WTC11 (cell line): ENCODE measurements at regions not wholly inside any gene's neighbourhood (a gene's known extent, or its start where the extent isn't known, plus 50 kb on each side); places are given as distances from the start of the nearest gene placed in this dataset.

Source experiments
- ATAC-seq: fragments of 200-7000 bp; cut with Tn5 transposase; 2 replicates; pipeline ENCODE4 v1.10.0; 2021; ENCODE audit warnings: mild to moderate bottlenecking, moderate library complexity
- CTCF ChIA-PET: fragments of 300-600 bp; sonication (Branson Sonifier 250); formaldehyde crosslinking; loops from one replicate; lab custom pipeline; 2021; ENCODE audit warnings: antibody characterized with exemption; lab: Charles Lee
- POLR2A ChIA-PET: fragments of 350-600 bp; sonication (Branson Sonifier 250); formaldehyde crosslinking; loops from one replicate; lab custom pipeline; 2021; ENCODE audit warnings: antibody characterized with exemption; lab: Charles Lee
- DNase-seq: peaks from one replicate; pipeline ENCODE4 v3.0.0; 2021; ENCODE audit warnings: low spot score
- H3K27ac Mint-ChIP-seq: 2 replicates; pipeline ENCODE4 v1.8.0; 2021; ENCODE audit warnings: mixed read lengths
- H3K27me3 Mint-ChIP-seq: 2 replicates; pipeline ENCODE4 v1.8.0; 2021; ENCODE audit warnings: low read depth, mild to moderate bottlenecking, moderate library complexity, mixed read lengths
- H3K36me3 Mint-ChIP-seq: 2 replicates; pipeline ENCODE4 v1.8.0; 2021; ENCODE audit warnings: mixed read lengths
- H3K4me1 Mint-ChIP-seq: 2 replicates; pipeline ENCODE4 v1.8.0; 2022; ENCODE audit warnings: mixed read lengths
- H3K4me3 Mint-ChIP-seq: 2 replicates; pipeline ENCODE4 v1.8.0; 2021; ENCODE audit warnings: mild to moderate bottlenecking, moderate library complexity, mixed read lengths
- H3K9me3 Mint-ChIP-seq: 2 replicates; pipeline ENCODE4 v1.8.0; 2021; ENCODE audit warnings: mixed read lengths
- ETV6 ChIP-seq: sonication (generic); formaldehyde crosslinking; IDR thresholded peaks from 2 replicates; pipeline ENCODE4 v1.8.1; 2022; ENCODE audit warnings: mild to moderate bottlenecking, missing genetic modification reagents
- FOXK1 ChIP-seq: sonication (generic); formaldehyde crosslinking; IDR thresholded peaks from 2 replicates; pipeline ENCODE4 v1.8.0; 2022; ENCODE audit warnings: mild to moderate bottlenecking, moderate library complexity, missing genetic modification reagents
- GRHL2 ChIP-seq: fragments of 250-450 bp; sonication (Bioruptor Pico); IDR thresholded peaks from 2 replicates; pipeline ENCODE4 v1.8.0; 2022; ENCODE audit warnings: mild to moderate bottlenecking, moderate library complexity; ENCODE audit not compliant: insufficient replicate concordance, severe bottlenecking
- GTF2I ChIP-seq: fragments of 250-450 bp; sonication (Bioruptor Pico); conservative IDR thresholded peaks from 2 replicates; pipeline ENCODE4 v1.4.0; 2021; ENCODE audit warnings: mild to moderate bottlenecking
- HMGA2 ChIP-seq: fragments of 250-450 bp; sonication (Bioruptor Pico); IDR thresholded peaks from 2 replicates; pipeline ENCODE4 v1.4.0; 2021; ENCODE audit warnings: mild to moderate bottlenecking, moderate library complexity
- JAZF1 ChIP-seq: fragments of 250-450 bp; sonication (Bioruptor Pico); IDR thresholded peaks from 2 replicates; pipeline ENCODE4 v1.9.0; 2021; ENCODE audit warnings: moderate library complexity, mild to moderate bottlenecking, inconsistent platforms
- KAT7 ChIP-seq: sonication (generic); formaldehyde crosslinking; IDR thresholded peaks from 2 replicates; pipeline ENCODE4 v1.8.1; 2023; ENCODE audit warnings: missing genetic modification reagents, mild to moderate bottlenecking, borderline replicate concordance
- MXD4 ChIP-seq: fragments of 250-450 bp; sonication (Bioruptor Pico); IDR thresholded peaks from 2 replicates; pipeline ENCODE4 v1.8.0; 2021; ENCODE audit warnings: mild to moderate bottlenecking, moderate library complexity, borderline replicate concordance
- MYBL2 ChIP-seq: sonication (generic); formaldehyde crosslinking; IDR thresholded peaks from 2 replicates; pipeline ENCODE4 v1.8.1; 2023; ENCODE audit warnings: mild to moderate bottlenecking, moderate library complexity, missing genetic modification reagents
- SMAD3 ChIP-seq: sonication (generic); formaldehyde crosslinking; IDR thresholded peaks from 2 replicates; pipeline ENCODE4 v1.8.0; 2022; ENCODE audit warnings: missing genetic modification reagents, mild to moderate bottlenecking, borderline replicate concordance
- SOX15 ChIP-seq: fragments of 250-450 bp; sonication (Bioruptor Pico); IDR thresholded peaks from 2 replicates; pipeline ENCODE4 v1.9.0; 2021; ENCODE audit warnings: mild to moderate bottlenecking
- TEAD1 ChIP-seq: sonication (generic); formaldehyde crosslinking; IDR thresholded peaks from 2 replicates; pipeline ENCODE4 v1.8.0; 2022; ENCODE audit warnings: mild to moderate bottlenecking, missing genetic modification reagents
- TEAD4 ChIP-seq: sonication (generic); formaldehyde crosslinking; IDR thresholded peaks from 2 replicates; pipeline ENCODE4 v1.8.0; 2022; ENCODE audit warnings: mild to moderate bottlenecking, missing genetic modification reagents
- ZMAT4 ChIP-seq: fragments of 250-450 bp; sonication (Bioruptor Pico); IDR thresholded peaks from 2 replicates; pipeline ENCODE4 v1.9.0; 2021; ENCODE audit warnings: mild to moderate bottlenecking
- ZNF121 ChIP-seq: sonication (generic); formaldehyde crosslinking; IDR thresholded peaks from 2 replicates; pipeline ENCODE4 v1.8.0; 2023; ENCODE audit warnings: missing genetic modification reagents
- ZNF317 ChIP-seq: sonication (generic); formaldehyde crosslinking; IDR thresholded peaks from 2 replicates; pipeline ENCODE4 v1.8.1; 2023; ENCODE audit warnings: low read depth, mild to moderate bottlenecking, moderate library complexity, missing genetic modification reagents, borderline replicate concordance
- TF ChIP-seq, protein P1 (sequence below): sonication (generic); formaldehyde crosslinking; IDR thresholded peaks from 2 replicates; pipeline ENCODE4 v1.8.1; 2022; ENCODE audit warnings: low read depth, mild to moderate bottlenecking, moderate library complexity, missing genetic modification reagents, borderline replicate concordance
- TF ChIP-seq, protein P2 (sequence below): sonication (generic); formaldehyde crosslinking; IDR thresholded peaks from 2 replicates; pipeline ENCODE4 v1.8.1; 2022; ENCODE audit warnings: low read depth, missing genetic modification reagents, borderline replicate concordance
- TF ChIP-seq, protein P3 (sequence below): fragments of 250-450 bp; sonication (Bioruptor Pico); IDR thresholded peaks from 2 replicates; pipeline ENCODE4 v1.8.0; 2021; ENCODE audit warnings: mild to moderate bottlenecking
- TF ChIP-seq, protein P4 (sequence below): sonication (generic); formaldehyde crosslinking; IDR thresholded peaks from 2 replicates; pipeline ENCODE4 v1.8.0; 2022; ENCODE audit warnings: mild to moderate bottlenecking, missing genetic modification reagents
- TF ChIP-seq, protein P5 (sequence below): fragments of 250-450 bp; sonication (Bioruptor Pico); IDR thresholded peaks from 2 replicates; pipeline ENCODE4 v2.1.2; 2022; ENCODE audit warnings: mild to moderate bottlenecking, moderate library complexity
- TF ChIP-seq, protein P6 (sequence below): sonication (generic); formaldehyde crosslinking; IDR thresholded peaks from 2 replicates; pipeline ENCODE4 v1.8.0; 2022; ENCODE audit warnings: mild to moderate bottlenecking, missing genetic modification reagents
- TF ChIP-seq, protein P7 (sequence below): fragments of 250-450 bp; sonication (Bioruptor Pico); IDR thresholded peaks from 2 replicates; pipeline ENCODE4 v1.9.0; 2021; ENCODE audit warnings: mild to moderate bottlenecking

DNA sequence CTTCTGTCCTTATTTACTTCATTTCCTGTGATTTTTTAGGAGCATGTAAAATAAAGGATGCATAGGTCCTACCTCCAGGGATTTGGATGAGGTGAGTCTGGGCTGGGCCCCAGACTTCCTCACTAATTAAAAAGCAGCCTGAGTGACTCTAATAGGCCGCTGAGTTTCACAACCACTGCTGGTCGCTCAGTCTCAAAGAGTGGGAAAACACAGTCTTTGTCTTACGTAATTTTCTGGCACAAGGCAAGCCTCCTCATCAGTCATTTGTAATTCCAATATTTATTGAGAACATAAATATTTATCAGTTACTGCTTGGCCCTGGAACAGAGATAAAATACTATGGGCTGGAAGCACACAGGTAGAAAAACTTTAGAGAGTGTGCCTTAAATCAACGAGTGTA is 195.4 kb upstream of the RUNX1 start:
- Mint-ChIP-seq H3K27me3 (no peaks in the 10 kb centered on the region), H3K4me1 (peaks cover 13% of the 10 kb centered on the region), H3K9me3 (peaks cover 6% of the 10 kb centered on the region), H3K36me3 (no peaks in the 10 kb centered on the region; the same call in 1 of the 2 replicates), H3K4me3 (no peak overlapping the region), H3K27ac (no peak overlapping the region)
- TF ChIP-seq GTF2I (CRISPR knock-in tag) (no peak), ETV6 (CRISPR knock-in tag) (no peak), MXD4 (CRISPR knock-in tag) (no peak), KAT7 (no peak), ZMAT4 (CRISPR knock-in tag) (no peak), TEAD4 (CRISPR knock-in tag) (no peak), JAZF1 (CRISPR knock-in tag) (no peak)
- TF ChIP-seq, protein P1, sequence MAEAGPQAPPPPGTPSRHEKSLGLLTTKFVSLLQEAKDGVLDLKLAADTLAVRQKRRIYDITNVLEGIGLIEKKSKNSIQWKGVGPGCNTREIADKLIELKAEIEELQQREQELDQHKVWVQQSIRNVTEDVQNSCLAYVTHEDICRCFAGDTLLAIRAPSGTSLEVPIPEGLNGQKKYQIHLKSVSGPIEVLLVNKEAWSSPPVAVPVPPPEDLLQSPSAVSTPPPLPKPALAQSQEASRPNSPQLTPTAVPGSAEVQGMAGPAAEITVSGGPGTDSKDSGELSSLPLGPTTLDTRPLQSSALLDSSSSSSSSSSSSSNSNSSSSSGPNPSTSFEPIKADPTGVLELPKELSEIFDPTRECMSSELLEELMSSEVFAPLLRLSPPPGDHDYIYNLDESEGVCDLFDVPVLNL: no peak
- TF ChIP-seq, protein P2, sequence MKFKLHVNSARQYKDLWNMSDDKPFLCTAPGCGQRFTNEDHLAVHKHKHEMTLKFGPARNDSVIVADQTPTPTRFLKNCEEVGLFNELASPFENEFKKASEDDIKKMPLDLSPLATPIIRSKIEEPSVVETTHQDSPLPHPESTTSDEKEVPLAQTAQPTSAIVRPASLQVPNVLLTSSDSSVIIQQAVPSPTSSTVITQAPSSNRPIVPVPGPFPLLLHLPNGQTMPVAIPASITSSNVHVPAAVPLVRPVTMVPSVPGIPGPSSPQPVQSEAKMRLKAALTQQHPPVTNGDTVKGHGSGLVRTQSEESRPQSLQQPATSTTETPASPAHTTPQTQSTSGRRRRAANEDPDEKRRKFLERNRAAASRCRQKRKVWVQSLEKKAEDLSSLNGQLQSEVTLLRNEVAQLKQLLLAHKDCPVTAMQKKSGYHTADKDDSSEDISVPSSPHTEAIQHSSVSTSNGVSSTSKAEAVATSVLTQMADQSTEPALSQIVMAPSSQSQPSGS (CRISPR knock-in tag): no peak
- POLR2A ChIA-PET: no interaction called here
- DNase-seq (no peak), ATAC-seq (no peak)
- CTCF ChIA-PET: no interaction called here

GRCh38 chr21:35243171-35243570 is 194.1 kb upstream of the RUNX1 start:
- H3K27ac Mint-ChIP-seq: no peak overlapping the region
- ATAC-seq: no peak
- ChIA-PET POLR2A (no interaction called here), CTCF (no interaction called here)
- peaks cover 3% of the 10 kb centered on the region; the same call in 1 of the 2 replicates for H3K9me3 Mint-ChIP-seq
- no peaks in the 10 kb centered on the region for H3K27me3 Mint-ChIP-seq
- TF ChIP-seq, protein P3, sequence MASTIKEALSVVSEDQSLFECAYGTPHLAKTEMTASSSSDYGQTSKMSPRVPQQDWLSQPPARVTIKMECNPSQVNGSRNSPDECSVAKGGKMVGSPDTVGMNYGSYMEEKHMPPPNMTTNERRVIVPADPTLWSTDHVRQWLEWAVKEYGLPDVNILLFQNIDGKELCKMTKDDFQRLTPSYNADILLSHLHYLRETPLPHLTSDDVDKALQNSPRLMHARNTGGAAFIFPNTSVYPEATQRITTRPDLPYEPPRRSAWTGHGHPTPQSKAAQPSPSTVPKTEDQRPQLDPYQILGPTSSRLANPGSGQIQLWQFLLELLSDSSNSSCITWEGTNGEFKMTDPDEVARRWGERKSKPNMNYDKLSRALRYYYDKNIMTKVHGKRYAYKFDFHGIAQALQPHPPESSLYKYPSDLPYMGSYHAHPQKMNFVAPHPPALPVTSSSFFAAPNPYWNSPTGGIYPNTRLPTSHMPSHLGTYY (CRISPR knock-in tag): no peak
- TF ChIP-seq MYBL2 (CRISPR knock-in tag): no peak
- TF ChIP-seq SOX15 (CRISPR knock-in tag): no peak
- no peak for TF ChIP-seq GRHL2 (CRISPR knock-in tag)
- TF ChIP-seq, protein P4, sequence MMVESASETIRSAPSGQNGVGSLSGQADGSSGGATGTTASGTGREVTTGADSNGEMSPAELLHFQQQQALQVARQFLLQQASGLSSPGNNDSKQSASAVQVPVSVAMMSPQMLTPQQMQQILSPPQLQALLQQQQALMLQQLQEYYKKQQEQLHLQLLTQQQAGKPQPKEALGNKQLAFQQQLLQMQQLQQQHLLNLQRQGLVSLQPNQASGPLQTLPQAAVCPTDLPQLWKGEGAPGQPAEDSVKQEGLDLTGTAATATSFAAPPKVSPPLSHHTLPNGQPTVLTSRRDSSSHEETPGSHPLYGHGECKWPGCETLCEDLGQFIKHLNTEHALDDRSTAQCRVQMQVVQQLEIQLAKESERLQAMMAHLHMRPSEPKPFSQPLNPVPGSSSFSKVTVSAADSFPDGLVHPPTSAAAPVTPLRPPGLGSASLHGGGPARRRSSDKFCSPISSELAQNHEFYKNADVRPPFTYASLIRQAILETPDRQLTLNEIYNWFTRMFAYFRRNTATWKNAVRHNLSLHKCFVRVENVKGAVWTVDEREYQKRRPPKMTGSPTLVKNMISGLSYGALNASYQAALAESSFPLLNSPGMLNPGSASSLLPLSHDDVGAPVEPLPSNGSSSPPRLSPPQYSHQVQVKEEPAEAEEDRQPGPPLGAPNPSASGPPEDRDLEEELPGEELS (CRISPR knock-in tag): no peak
- H3K4me1 Mint-ChIP-seq: peaks cover 14% of the 10 kb centered on the region
- no peak overlapping the region for H3K4me3 Mint-ChIP-seq
- no peaks in the 10 kb centered on the region for H3K36me3 Mint-ChIP-seq
- DNase-seq: no peak

GRCh38 chr21:35239811-35240219 is 190.7 kb upstream of the RUNX1 start:
- no peak for DNase-seq
- Mint-ChIP-seq H3K9me3 (peaks cover 26% of the 10 kb centered on the region), H3K27ac (0 out of 2 replicates have a peak overlapping the region, but pooled peaks have one; percentile 22), H3K4me1 (peaks cover 7% of the 10 kb centered on the region), H3K36me3 (0 out of 2 replicates have a peak, but pooled peaks cover 3% of the 10 kb centered on the region), H3K4me3 (no peak overlapping the region), H3K27me3 (no peaks in the 10 kb centered on the region)
- ATAC-seq: no peak
- POLR2A ChIA-PET: no interaction called here
- CTCF ChIA-PET: no interaction called here
- TF ChIP-seq, protein P5, sequence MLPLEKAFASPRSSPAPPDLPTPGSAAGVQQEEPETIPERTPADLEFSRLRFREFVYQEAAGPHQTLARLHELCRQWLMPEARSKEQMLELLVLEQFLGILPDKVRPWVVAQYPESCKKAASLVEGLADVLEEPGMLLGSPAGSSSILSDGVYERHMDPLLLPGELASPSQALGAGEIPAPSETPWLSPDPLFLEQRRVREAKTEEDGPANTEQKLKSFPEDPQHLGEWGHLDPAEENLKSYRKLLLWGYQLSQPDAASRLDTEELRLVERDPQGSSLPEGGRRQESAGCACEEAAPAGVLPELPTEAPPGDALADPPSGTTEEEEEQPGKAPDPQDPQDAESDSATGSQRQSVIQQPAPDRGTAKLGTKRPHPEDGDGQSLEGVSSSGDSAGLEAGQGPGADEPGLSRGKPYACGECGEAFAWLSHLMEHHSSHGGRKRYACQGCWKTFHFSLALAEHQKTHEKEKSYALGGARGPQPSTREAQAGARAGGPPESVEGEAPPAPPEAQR (CRISPR knock-in tag): no peak
- TF ChIP-seq FOXK1 (no peak), TEAD1 (CRISPR knock-in tag) (no peak), ZNF121 (CRISPR knock-in tag) (no peak), HMGA2 (CRISPR knock-in tag) (no peak), ZNF317 (no peak), SMAD3 (CRISPR knock-in tag) (no peak)
- TF ChIP-seq, protein P6, sequence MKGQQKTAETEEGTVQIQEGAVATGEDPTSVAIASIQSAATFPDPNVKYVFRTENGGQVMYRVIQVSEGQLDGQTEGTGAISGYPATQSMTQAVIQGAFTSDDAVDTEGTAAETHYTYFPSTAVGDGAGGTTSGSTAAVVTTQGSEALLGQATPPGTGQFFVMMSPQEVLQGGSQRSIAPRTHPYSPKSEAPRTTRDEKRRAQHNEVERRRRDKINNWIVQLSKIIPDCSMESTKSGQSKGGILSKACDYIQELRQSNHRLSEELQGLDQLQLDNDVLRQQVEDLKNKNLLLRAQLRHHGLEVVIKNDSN: no peak
- TF ChIP-seq, protein P7, sequence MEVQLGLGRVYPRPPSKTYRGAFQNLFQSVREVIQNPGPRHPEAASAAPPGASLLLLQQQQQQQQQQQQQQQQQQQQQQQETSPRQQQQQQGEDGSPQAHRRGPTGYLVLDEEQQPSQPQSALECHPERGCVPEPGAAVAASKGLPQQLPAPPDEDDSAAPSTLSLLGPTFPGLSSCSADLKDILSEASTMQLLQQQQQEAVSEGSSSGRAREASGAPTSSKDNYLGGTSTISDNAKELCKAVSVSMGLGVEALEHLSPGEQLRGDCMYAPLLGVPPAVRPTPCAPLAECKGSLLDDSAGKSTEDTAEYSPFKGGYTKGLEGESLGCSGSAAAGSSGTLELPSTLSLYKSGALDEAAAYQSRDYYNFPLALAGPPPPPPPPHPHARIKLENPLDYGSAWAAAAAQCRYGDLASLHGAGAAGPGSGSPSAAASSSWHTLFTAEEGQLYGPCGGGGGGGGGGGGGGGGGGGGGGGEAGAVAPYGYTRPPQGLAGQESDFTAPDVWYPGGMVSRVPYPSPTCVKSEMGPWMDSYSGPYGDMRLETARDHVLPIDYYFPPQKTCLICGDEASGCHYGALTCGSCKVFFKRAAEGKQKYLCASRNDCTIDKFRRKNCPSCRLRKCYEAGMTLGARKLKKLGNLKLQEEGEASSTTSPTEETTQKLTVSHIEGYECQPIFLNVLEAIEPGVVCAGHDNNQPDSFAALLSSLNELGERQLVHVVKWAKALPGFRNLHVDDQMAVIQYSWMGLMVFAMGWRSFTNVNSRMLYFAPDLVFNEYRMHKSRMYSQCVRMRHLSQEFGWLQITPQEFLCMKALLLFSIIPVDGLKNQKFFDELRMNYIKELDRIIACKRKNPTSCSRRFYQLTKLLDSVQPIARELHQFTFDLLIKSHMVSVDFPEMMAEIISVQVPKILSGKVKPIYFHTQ: no peak
